H9 (cell line): ENCODE measurements at regions not wholly inside any gene's neighbourhood (a gene's known extent, or its start where the extent isn't known, plus 50 kb on each side); places are given as distances from the start of the nearest gene placed in this dataset.

ENCODE experiments used
- DNase-seq: peaks from one replicate; pipeline ENCODE4 v3.0.0-alpha.2; 2017
- H2AFZ ChIP-seq: one replicate; pipeline ENCODE4 v1.6.1; 2013; ENCODE audit warnings: mild to moderate bottlenecking, low read length, control low read depth, moderate library complexity
- H2AK5ac ChIP-seq: 2 replicates; pipeline ENCODE4 v1.6.1; 2013; ENCODE audit warnings: low read length, control low read depth, mixed read lengths; ENCODE audit not compliant: insufficient read length
- H2BK120ac ChIP-seq: one replicate; pipeline ENCODE4 v1.6.1; 2013; ENCODE audit warnings: low read depth, mild to moderate bottlenecking, low read length, control low read depth, inconsistent platforms; ENCODE audit not compliant: poor library complexity, severe bottlenecking
- H2BK12ac ChIP-seq: 2 replicates; pipeline ENCODE4 v1.6.1; 2013; ENCODE audit warnings: low read length, control low read depth, mixed read lengths, low read depth; ENCODE audit not compliant: insufficient read length
- H2BK15ac ChIP-seq: 2 replicates; pipeline ENCODE4 v1.6.1; 2013; ENCODE audit warnings: low read depth, low read length, control low read depth
- H2BK20ac ChIP-seq: one replicate; pipeline ENCODE4 v1.6.1; 2013; ENCODE audit warnings: low read depth, mild to moderate bottlenecking, low read length, control low read depth, inconsistent platforms; ENCODE audit not compliant: poor library complexity, severe bottlenecking
- H2BK5ac ChIP-seq: 2 replicates; pipeline ENCODE4 v1.6.1; 2013; ENCODE audit warnings: low read length, control low read depth, mixed read lengths; ENCODE audit not compliant: insufficient read length
- H3K14ac ChIP-seq: 2 replicates; pipeline ENCODE4 v1.6.1; 2013; ENCODE audit warnings: low read length, control low read depth; ENCODE audit not compliant: insufficient read depth
- H3K18ac ChIP-seq: 2 replicates; pipeline ENCODE4 v1.6.1; 2013; ENCODE audit warnings: low read depth, mild to moderate bottlenecking, mixed read lengths, low read length, control low read depth; ENCODE audit not compliant: insufficient read length
- H3K23ac ChIP-seq: 2 replicates; pipeline ENCODE4 v1.6.1; 2013; ENCODE audit warnings: low read length, control low read depth, mixed read lengths, low read depth; ENCODE audit not compliant: insufficient read length
- H3K23me2 ChIP-seq: 2 replicates; pipeline ENCODE4 v1.6.1; 2013; ENCODE audit warnings: low read depth, mild to moderate bottlenecking, mixed read lengths, low read length, control low read depth; ENCODE audit not compliant: insufficient read length, poor library complexity, severe bottlenecking
- H3K27ac ChIP-seq: 2 replicates; pipeline ENCODE4 v1.5.1; 2013; ENCODE audit warnings: low read length, control low read depth, mixed read lengths, low read depth; ENCODE audit not compliant: insufficient read length
- H3K27me3 ChIP-seq: 2 replicates; pipeline ENCODE4 v1.6.1; 2013; ENCODE audit warnings: low read length, control low read depth, inconsistent platforms; ENCODE audit not compliant: insufficient read depth
- H3K4ac ChIP-seq: 2 replicates; pipeline ENCODE4 v1.6.1; 2013; ENCODE audit warnings: low read depth, mild to moderate bottlenecking, control low read depth, inconsistent platforms, low read length, moderate library complexity
- H3K4me1 ChIP-seq: 2 replicates; pipeline ENCODE4 v1.6.1; 2013; ENCODE audit warnings: low read length, control low read depth, inconsistent platforms; ENCODE audit not compliant: insufficient read depth
- H3K4me2 ChIP-seq: 2 replicates; pipeline ENCODE4 v1.6.1; 2013; ENCODE audit warnings: low read length, control low read depth, mixed read lengths; ENCODE audit not compliant: insufficient read length, insufficient read depth
- H3K56ac ChIP-seq: 2 replicates; pipeline ENCODE4 v1.6.1; 2013; ENCODE audit warnings: low read depth, mild to moderate bottlenecking, mixed read lengths, low read length, control low read depth; ENCODE audit not compliant: insufficient read length
- H3K79me1 ChIP-seq: 2 replicates; pipeline ENCODE4 v1.6.1; 2013; ENCODE audit warnings: low read depth, mild to moderate bottlenecking, moderate library complexity, low read length, control low read depth, inconsistent platforms; ENCODE audit not compliant: insufficient read depth, poor library complexity, severe bottlenecking
- H3K79me2 ChIP-seq: 2 replicates; pipeline ENCODE4 v1.6.1; 2013; ENCODE audit warnings: low read length, control low read depth, inconsistent platforms; ENCODE audit not compliant: insufficient read depth
- H3K9ac ChIP-seq: 2 replicates; pipeline ENCODE4 v1.6.1; 2013; ENCODE audit warnings: low read length, control low read depth, mixed read lengths; ENCODE audit not compliant: insufficient read length; ENCODE audit errors: extremely low read depth
- H3K9me3 ChIP-seq: one replicate; pipeline ENCODE4 v1.6.1; 2013; ENCODE audit warnings: low read depth, low read length, inconsistent platforms; ENCODE audit not compliant: control insufficient read depth
- H3T11ph ChIP-seq: one replicate; pipeline ENCODE4 v1.6.1; 2013; ENCODE audit warnings: mild to moderate bottlenecking, low read length, control low read depth, inconsistent platforms
- H4K20me1 ChIP-seq: one replicate; pipeline ENCODE4 v1.6.1; 2013; ENCODE audit not compliant: control insufficient read depth, insufficient read length, insufficient read depth
- H4K5ac ChIP-seq: 2 replicates; pipeline ENCODE4 v1.6.1; 2013; ENCODE audit warnings: low read depth, mild to moderate bottlenecking, mixed read lengths, low read length, control low read depth; ENCODE audit not compliant: insufficient read length
- H4K8ac ChIP-seq: replicated peaks from 2 replicates; pipeline ENCODE4 v1.6.1; 2013; ENCODE audit warnings: low read length, control low read depth, mixed read lengths, low read depth; ENCODE audit not compliant: insufficient read length
- H4K91ac ChIP-seq: 2 replicates; pipeline ENCODE4 v1.6.1; 2013; ENCODE audit warnings: low read depth, mild to moderate bottlenecking, moderate library complexity, mixed read lengths, low read length, control low read depth; ENCODE audit not compliant: insufficient read length
- H3K27ac Mint-ChIP-seq, 3 experiments: 2 replicates in 2 of 3; 3 replicates in 1 of 3; pipeline ENCODE4 v1.8.0; 2020 to 2021; ENCODE audit warnings: mixed read lengths in 3 of 3, mild to moderate bottlenecking in 1 of 3, moderate library complexity in 1 of 3
- H3K27me3 Mint-ChIP-seq: 2 replicates; pipeline ENCODE4 v1.8.0; 2021; ENCODE audit warnings: low read depth, mild to moderate bottlenecking, moderate library complexity, mixed read lengths
- H3K36me3 Mint-ChIP-seq, 3 experiments: 2 replicates in 2 of 3; 3 replicates in 1 of 3; pipeline ENCODE4 v1.8.0; 2020 to 2021; ENCODE audit warnings: low read depth in 3 of 3, mixed read lengths in 3 of 3; ENCODE audit not compliant: insufficient read depth in 1 of 3
- H3K4me1 Mint-ChIP-seq, 2 experiments: 2 replicates each; pipeline ENCODE4 v1.8.0; 2020; ENCODE audit warnings: mixed read lengths in 2 of 2
- H3K4me3 Mint-ChIP-seq, 2 experiments: 2 replicates in 1 of 2; 3 replicates in 1 of 2; pipeline ENCODE4 v1.8.0; 2020 to 2021; ENCODE audit warnings: mild to moderate bottlenecking in 2 of 2, mixed read lengths in 2 of 2, moderate library complexity in 1 of 2
- H3K9me3 Mint-ChIP-seq, 2 experiments: 2 replicates in 1 of 2; 3 replicates in 1 of 2; pipeline ENCODE4 v1.8.0; 2020; ENCODE audit warnings: mild to moderate bottlenecking in 2 of 2, mixed read lengths in 2 of 2, moderate library complexity in 1 of 2
- WGBS: extraction: QIAGEN DNeasy Blood & Tissue Kit; methylation state at CpG from one replicate; pipeline ENCODE4 v1.1.7; 2013; ENCODE audit warnings: missing lambda C conversion rate, low lambda C conversion rate, mixed read lengths; ENCODE audit not compliant: insufficient read length; ENCODE audit errors: extremely low coverage; 5-methylcytosine and 5-hydroxymethylcytosine counted together
- TF ChIP-seq, protein P1 (sequence below): fragments of 200-600 bp; sonication (generic); conservative IDR thresholded peaks from 3 replicates; pipeline ENCODE4 v1.8.0; 2021; ENCODE audit warnings: antibody characterized with exemption, mild to moderate bottlenecking

GRCh38 chr12:88684610-88685009 is 104.3 kb upstream of the KITLG start:
- Mint-ChIP-seq H3K36me3 (peaks cover 0 to 8% (median 3%) of the 10 kb centered on the region in 3 experiments; a peak in 2 of 7 replicates), H3K4me1 (peaks cover 0 to 2% of the 10 kb centered on the region in 2 experiments; a peak in 1 of 4 replicates), H3K27ac (peak overlapping the region in 1 of 3 experiments; percentile 19; a peak in 1 of 7 replicates), H3K27me3 (no peaks in the 10 kb centered on the region; the same call in 1 of the 2 replicates), H3K4me3 (no peak overlapping the region), H3K9me3 (no peaks in the 10 kb centered on the region; a peak in 1 of 5 replicates)
- H3T11ph ChIP-seq, result no peak overlapping the region
- no peak overlapping the region for H2BK12ac ChIP-seq
- no peak overlapping the region for H2BK120ac ChIP-seq
- no peak overlapping the region for H4K5ac ChIP-seq
- H4K8ac ChIP-seq, result no peak overlapping the region
- no peak overlapping the region for H2BK5ac ChIP-seq
- no peaks in the 10 kb centered on the region for H4K20me1 ChIP-seq
- no peaks in the 10 kb centered on the region for H3K79me1 ChIP-seq
- H3K9ac ChIP-seq, result no peak overlapping the region
- H3K4ac ChIP-seq, result no peak overlapping the region
- H3K14ac ChIP-seq, result no peak overlapping the region
- TF ChIP-seq, protein P1, sequence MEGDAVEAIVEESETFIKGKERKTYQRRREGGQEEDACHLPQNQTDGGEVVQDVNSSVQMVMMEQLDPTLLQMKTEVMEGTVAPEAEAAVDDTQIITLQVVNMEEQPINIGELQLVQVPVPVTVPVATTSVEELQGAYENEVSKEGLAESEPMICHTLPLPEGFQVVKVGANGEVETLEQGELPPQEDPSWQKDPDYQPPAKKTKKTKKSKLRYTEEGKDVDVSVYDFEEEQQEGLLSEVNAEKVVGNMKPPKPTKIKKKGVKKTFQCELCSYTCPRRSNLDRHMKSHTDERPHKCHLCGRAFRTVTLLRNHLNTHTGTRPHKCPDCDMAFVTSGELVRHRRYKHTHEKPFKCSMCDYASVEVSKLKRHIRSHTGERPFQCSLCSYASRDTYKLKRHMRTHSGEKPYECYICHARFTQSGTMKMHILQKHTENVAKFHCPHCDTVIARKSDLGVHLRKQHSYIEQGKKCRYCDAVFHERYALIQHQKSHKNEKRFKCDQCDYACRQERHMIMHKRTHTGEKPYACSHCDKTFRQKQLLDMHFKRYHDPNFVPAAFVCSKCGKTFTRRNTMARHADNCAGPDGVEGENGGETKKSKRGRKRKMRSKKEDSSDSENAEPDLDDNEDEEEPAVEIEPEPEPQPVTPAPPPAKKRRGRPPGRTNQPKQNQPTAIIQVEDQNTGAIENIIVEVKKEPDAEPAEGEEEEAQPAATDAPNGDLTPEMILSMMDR, result no peak
- H2AK5ac ChIP-seq, result no peak overlapping the region
- H3K18ac ChIP-seq, result no peak overlapping the region
- no peak overlapping the region for H2BK15ac ChIP-seq
- H3K9me3 ChIP-seq, result no peaks in the 10 kb centered on the region
- no peaks in the 10 kb centered on the region for H3K79me2 ChIP-seq
- no peak overlapping the region for H3K56ac ChIP-seq
- no peak overlapping the region for H4K91ac ChIP-seq
- no peaks in the 10 kb centered on the region for H3K23me2 ChIP-seq
- no peak overlapping the region for H3K23ac ChIP-seq
- H2AFZ ChIP-seq, result no peak overlapping the region
- no peaks in the 10 kb centered on the region for H3K4me1 ChIP-seq
- H3K27me3 ChIP-seq, result no peaks in the 10 kb centered on the region
- H3K27ac ChIP-seq, result no peak overlapping the region
- H2BK20ac ChIP-seq, result no peak overlapping the region
- DNase-seq, result no peak
- no peak overlapping the region for H3K4me2 ChIP-seq
- WGBS, result no CpG with 5 or more reads among the region's 2 CpGs
